GM23248 (cell line): ENCODE measurements at regions not wholly inside any gene's neighbourhood (a gene's known extent, or its start where the extent isn't known, plus 50 kb on each side); places are given as distances from the start of the nearest gene placed in this dataset.

Experiments used
- DNase-seq: peaks from one replicate; pipeline ENCODE4 v3.0.0-alpha.2; 2015
- H2AFZ ChIP-seq: fragments of 200-600 bp; sonication (generic); 2 replicates; pipeline ENCODE4 v1.6.1; 2016; ENCODE audit warnings: antibody characterized with exemption
- H3F3A ChIP-seq: fragments of 200-600 bp; sonication (generic); 2 replicates; pipeline ENCODE4 v1.6.1; 2016; ENCODE audit warnings: mild to moderate bottlenecking, antibody characterized with exemption, mixed run types; ENCODE audit not compliant: insufficient read depth
- H3K27ac ChIP-seq: fragments of 200-600 bp; sonication (generic); 2 replicates; pipeline ENCODE4 v1.5.1; 2016; ENCODE audit warnings: mild to moderate bottlenecking
- H3K27me3 ChIP-seq: fragments of 200-600 bp; sonication (generic); replicated peaks from 2 replicates; pipeline ENCODE4 v1.6.1; 2016; ENCODE audit warnings: mild to moderate bottlenecking; ENCODE audit not compliant: insufficient read depth
- H3K36me3 ChIP-seq: fragments of 200-600 bp; sonication (generic); 2 replicates; pipeline ENCODE4 v1.6.1; 2016; ENCODE audit warnings: low read depth, mild to moderate bottlenecking
- H3K4me1 ChIP-seq: fragments of 200-600 bp; sonication (generic); 2 replicates; pipeline ENCODE4 v1.6.1; 2016; ENCODE audit warnings: mild to moderate bottlenecking; ENCODE audit not compliant: insufficient read depth
- H3K4me2 ChIP-seq: fragments of 200-600 bp; sonication (generic); one replicate; pipeline ENCODE4 v1.6.1; 2016; ENCODE audit warnings: mild to moderate bottlenecking; ENCODE audit not compliant: unreplicated experiment
- H3K4me3 ChIP-seq: fragments of 200-600 bp; sonication (generic); 2 replicates; pipeline ENCODE4 v1.5.1; 2016; ENCODE audit warnings: mild to moderate bottlenecking
- H3K79me2 ChIP-seq: fragments of 200-600 bp; sonication (generic); 2 replicates; pipeline ENCODE4 v1.6.1; 2016; ENCODE audit warnings: mild to moderate bottlenecking; ENCODE audit not compliant: insufficient read depth
- H3K9ac ChIP-seq: fragments of 200-600 bp; sonication (generic); 2 replicates; pipeline ENCODE4 v1.6.1; 2016; ENCODE audit warnings: mild to moderate bottlenecking
- H3K9me2 ChIP-seq: fragments of 200-600 bp; sonication (generic); 2 replicates; pipeline ENCODE4 v1.6.1; 2016; ENCODE audit warnings: mixed run types, mild to moderate bottlenecking, moderate library complexity; ENCODE audit not compliant: insufficient read depth
- H3K9me3 ChIP-seq: fragments of 200-600 bp; sonication (generic); one replicate; pipeline ENCODE4 v1.6.1; 2017; ENCODE audit warnings: low read depth
- H4K20me1 ChIP-seq: fragments of 200-600 bp; sonication (generic); 2 replicates; pipeline ENCODE4 v1.6.0; 2016; ENCODE audit not compliant: insufficient read depth
- EZH2 ChIP-seq: fragments of 200-600 bp; sonication (generic); IDR thresholded peaks from 2 replicates; pipeline ENCODE4 v1.6.1; 2018; ENCODE audit warnings: antibody characterized with exemption, mild to moderate bottlenecking; ENCODE audit not compliant: insufficient read depth, poor library complexity, severe bottlenecking
- EZH2phosphoT487 ChIP-seq: fragments of 200-600 bp; sonication (generic); IDR thresholded peaks from 2 replicates; pipeline ENCODE4 v1.6.1; 2018; ENCODE audit warnings: antibody characterized with exemption, moderate library complexity, mild to moderate bottlenecking, low read depth; ENCODE audit not compliant: insufficient read depth
- WGBS, 2 experiments: methylation state at CpG; one replicate each; pipeline ENCODE4 v1.1.6; 2015 to 2017; ENCODE audit warnings: low lambda C conversion rate in 2 of 2, low coverage in 1 of 2; ENCODE audit errors: missing lambda C conversion rate in 2 of 2; 5-methylcytosine and 5-hydroxymethylcytosine counted together
- in situ Hi-C: fragments of 300-500 bp; cut with MboI; formaldehyde crosslinking; loops from 2 replicates; pipeline ENCODE4 v1.15.0; 2020

DNA sequence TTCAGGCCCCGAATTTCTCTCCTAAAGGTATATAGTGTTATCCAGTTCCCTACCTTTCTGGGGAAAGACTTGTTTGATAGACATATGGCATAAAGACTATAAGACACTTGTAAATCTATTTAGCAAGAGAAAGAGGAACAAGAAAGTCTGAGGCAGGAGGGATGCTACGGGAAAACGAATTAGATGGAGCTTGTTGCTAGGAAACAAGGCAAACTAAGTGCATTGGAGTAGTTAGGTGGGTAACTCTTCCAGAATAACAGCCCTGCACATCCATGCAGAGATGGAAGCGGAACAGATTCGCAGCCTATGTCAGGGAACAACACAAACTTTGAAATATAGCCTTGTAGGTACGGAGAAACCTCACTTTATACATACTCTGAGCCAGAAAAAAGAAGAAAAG, 810.3 kb upstream of the CRIM1 start:
- Histone ChIP-seq H3K9me3 (no peaks in the 10 kb centered on the region), H4K20me1 (no peaks in the 10 kb centered on the region), H3K4me3 (no peak overlapping the region), H3F3A (no peaks in the 10 kb centered on the region), H3K4me1 (no peaks in the 10 kb centered on the region), H3K4me2 (no peak overlapping the region), H3K27me3 (no peaks in the 10 kb centered on the region), H3K27ac (no peak overlapping the region), H3K9me2 (no peaks in the 10 kb centered on the region), H3K36me3 (no peaks in the 10 kb centered on the region), H3K9ac (no peak overlapping the region), H3K79me2 (no peaks in the 10 kb centered on the region), H2AFZ (no peak overlapping the region)
- no peak for DNase-seq
- no peak for TF ChIP-seq EZH2phosphoT487
- in situ Hi-C loops = no loop called here
- 24% methylated on average over 6 of the region's 6 CpGs for WGBS, 2 experiments

DNA sequence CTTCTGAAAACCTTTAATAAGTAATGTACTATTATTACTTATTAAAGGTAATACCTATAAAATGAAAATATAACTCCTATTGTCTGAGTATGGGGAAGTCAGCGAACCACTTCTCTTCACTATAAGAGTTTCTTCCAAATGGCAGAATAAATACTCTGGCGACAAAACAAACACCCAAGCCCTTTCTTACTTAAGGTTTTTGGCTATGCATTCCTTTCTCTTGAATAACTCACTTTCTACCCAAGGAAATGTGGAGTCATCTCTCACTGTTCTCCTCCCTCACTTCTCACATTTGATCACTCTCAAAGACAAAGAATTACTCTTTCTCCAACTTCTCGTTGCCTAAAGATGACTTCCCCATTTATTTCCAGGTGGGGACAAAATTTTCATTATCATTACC, 816.8 kb upstream of the CRIM1 start:
- Histone ChIP-seq H3K27me3 (no peaks in the 10 kb centered on the region), H3K9me3 (peaks cover 2% of the 10 kb centered on the region), H3K9me2 (no peaks in the 10 kb centered on the region), H3K27ac (no peak overlapping the region), H3K36me3 (no peaks in the 10 kb centered on the region), H3K4me1 (no peaks in the 10 kb centered on the region), H3F3A (no peaks in the 10 kb centered on the region), H3K4me3 (no peak overlapping the region), H3K9ac (no peak overlapping the region), H4K20me1 (no peaks in the 10 kb centered on the region), H3K79me2 (no peaks in the 10 kb centered on the region), H3K4me2 (no peak overlapping the region), H2AFZ (no peak overlapping the region)
- 6 to 16% methylated on average over 3 of the region's 3 CpGs for WGBS, 2 experiments
- TF ChIP-seq EZH2phosphoT487 (no peak), EZH2 (no peak)
- DNase-seq = no peak
- in situ Hi-C loops = no loop called here

DNA sequence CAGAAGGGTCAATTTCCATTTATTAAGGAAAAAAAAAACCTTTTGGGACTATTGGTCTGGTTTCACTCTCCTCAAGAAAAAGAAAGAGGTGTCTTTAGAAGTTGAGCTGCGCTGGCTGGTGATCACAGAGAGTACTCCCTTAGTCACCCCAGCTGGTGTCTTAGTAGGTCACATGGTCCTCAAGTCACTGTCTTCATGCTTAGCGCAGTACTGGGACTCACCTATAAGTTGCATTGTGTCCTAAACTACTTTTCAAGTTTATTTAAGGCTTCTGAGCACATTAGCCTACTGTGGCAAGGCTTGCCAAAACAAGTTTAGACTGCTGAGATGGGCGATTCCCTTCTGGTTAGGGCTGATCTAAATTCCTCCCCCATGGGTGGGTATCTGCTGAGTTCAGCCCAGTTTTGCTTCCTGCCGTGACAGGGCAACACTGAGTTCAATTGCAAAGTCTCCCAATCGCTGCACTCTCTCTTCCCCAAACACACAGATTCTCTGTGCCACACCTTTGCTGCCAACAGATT, 824.9 kb upstream of the CRIM1 start:
- no peaks in the 10 kb centered on the region for H3K9me2 ChIP-seq
- H3K36me3 ChIP-seq = no peaks in the 10 kb centered on the region
- no peaks in the 10 kb centered on the region for H3K4me1 ChIP-seq
- no peaks in the 10 kb centered on the region for H4K20me1 ChIP-seq
- 14 to 22% methylated on average over 5 of the region's 5 CpGs for WGBS, 2 experiments
- no peak for TF ChIP-seq EZH2
- in situ Hi-C loops = no loop called here
- H3K9ac ChIP-seq = no peak overlapping the region
- H3K27me3 ChIP-seq = no peaks in the 10 kb centered on the region
- H3K4me3 ChIP-seq = no peak overlapping the region
- peaks cover 2% of the 10 kb centered on the region for H3K9me3 ChIP-seq
- H3K27ac ChIP-seq = no peak overlapping the region
- no peaks in the 10 kb centered on the region for H3K79me2 ChIP-seq
- no peak for DNase-seq
- no peaks in the 10 kb centered on the region for H3F3A ChIP-seq
- no peak overlapping the region for H3K4me2 ChIP-seq
- no peak overlapping the region for H2AFZ ChIP-seq

DNA sequence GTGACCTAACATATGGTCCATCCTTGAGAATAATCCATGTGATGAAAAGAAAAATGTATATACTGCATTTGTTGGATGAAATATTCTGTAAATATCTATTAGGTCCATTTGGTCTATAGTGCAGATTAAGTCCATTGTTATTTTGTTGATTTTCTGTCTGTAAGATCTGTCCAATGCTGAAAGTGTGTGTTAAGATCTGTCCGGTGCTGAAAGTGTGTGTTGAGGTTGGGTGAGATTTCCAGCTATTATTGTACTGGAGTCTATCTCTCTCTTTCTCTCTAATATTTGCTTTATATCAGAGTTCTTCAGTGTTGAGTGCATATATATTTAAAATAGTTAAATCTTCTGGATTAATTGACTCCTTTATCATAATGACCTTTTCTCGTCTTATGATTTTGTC, 828.8 kb upstream of the CRIM1 start:
- Histone ChIP-seq H3K9me3 (no peaks in the 10 kb centered on the region), H3K9me2 (no peaks in the 10 kb centered on the region), H3K36me3 (no peaks in the 10 kb centered on the region), H3K27ac (no peak overlapping the region), H4K20me1 (no peaks in the 10 kb centered on the region), H3K4me3 (no peak overlapping the region), H3K79me2 (no peaks in the 10 kb centered on the region), H2AFZ (no peak overlapping the region), H3K9ac (no peak overlapping the region), H3F3A (no peaks in the 10 kb centered on the region), H3K4me2 (no peak overlapping the region), H3K4me1 (no peaks in the 10 kb centered on the region), H3K27me3 (no peaks in the 10 kb centered on the region)
- DNase-seq = no peak
- WGBS, 2 experiments = 43 to 56% methylated on average over 2 of the region's 2 CpGs
- in situ Hi-C loops = no loop called here
- TF ChIP-seq EZH2 (no peak), EZH2phosphoT487 (no peak)

DNA sequence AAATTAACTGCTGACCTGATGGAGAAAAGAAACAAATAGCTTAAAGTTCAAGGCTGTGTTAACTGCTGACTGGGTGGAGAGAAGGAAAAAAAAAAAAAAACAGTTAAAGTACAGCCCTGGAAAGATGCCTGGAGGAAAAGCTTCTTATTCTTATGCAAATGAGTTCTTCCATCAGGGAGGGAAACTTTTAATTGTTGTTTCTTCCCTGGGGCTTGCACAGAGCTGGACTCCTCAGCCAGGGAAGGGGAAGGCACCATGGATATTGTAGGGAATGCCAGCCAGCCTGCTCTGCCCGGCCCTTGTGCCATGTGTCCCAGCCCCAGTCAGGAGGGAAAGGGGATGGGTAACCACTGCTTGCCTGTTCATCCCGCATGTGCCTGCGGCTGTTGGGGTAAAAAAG, 833.1 kb upstream of the CRIM1 start:
- Histone ChIP-seq H3F3A (no peaks in the 10 kb centered on the region), H3K79me2 (no peaks in the 10 kb centered on the region), H4K20me1 (no peaks in the 10 kb centered on the region), H3K4me3 (no peak overlapping the region), H3K36me3 (no peaks in the 10 kb centered on the region), H3K4me1 (no peaks in the 10 kb centered on the region), H3K4me2 (no peak overlapping the region), H3K27me3 (no peaks in the 10 kb centered on the region), H3K27ac (no peak overlapping the region), H3K9me2 (no peaks in the 10 kb centered on the region), H2AFZ (no peak overlapping the region), H3K9ac (no peak overlapping the region), H3K9me3 (no peaks in the 10 kb centered on the region)
- in situ Hi-C loops = no loop called here
- 58 to 62% methylated on average over 3 of the region's 3 CpGs for WGBS, 2 experiments
- TF ChIP-seq EZH2 (no peak), EZH2phosphoT487 (no peak)
- no peak for DNase-seq
